ENCODE measurements at regions not wholly inside any gene's neighbourhood (a gene's known extent, or its start where the extent isn't known, plus 50 kb on each side); places are given as distances from the start of the nearest gene placed in this dataset.

DNA sequence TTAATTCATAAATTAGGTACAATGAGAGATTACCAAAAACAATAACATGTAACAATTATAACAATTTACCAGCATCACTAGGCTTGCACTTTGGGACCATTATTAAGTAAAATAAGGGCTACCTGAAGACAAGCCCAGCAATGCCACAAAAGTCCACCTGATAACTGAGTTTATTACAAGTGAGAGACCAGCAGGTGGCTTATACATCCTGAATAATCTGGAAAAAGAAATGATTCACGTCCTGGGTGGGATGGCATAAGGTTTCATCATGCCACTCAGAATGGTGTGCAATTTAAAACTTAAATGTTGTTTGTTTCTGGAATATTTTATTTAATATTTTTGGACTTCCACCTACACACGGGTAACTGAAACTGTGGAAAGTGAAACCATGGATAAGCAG, 1287.1 kb upstream of the GBE1 start:
- Mint-ChIP-seq H3K4me3 (ENCODE audit: unreplicated experiment) (no peak overlapping the region), H3K27ac (ENCODE audit: unreplicated experiment) (peak overlapping the region; percentile 17), H3K4me1 (ENCODE audit: low read depth) (peaks cover 3% of the 10 kb centered on the region), H3K27me3 (ENCODE audit: low read depth) (no peaks in the 10 kb centered on the region), H3K9me3 (ENCODE audit: low read depth) (no peaks in the 10 kb centered on the region), H3K36me3 (ENCODE audit: low read depth) (no peaks in the 10 kb centered on the region)
- DNase-seq (ENCODE audit: low spot score), result no peak
- TF ChIP-seq, protein P1, sequence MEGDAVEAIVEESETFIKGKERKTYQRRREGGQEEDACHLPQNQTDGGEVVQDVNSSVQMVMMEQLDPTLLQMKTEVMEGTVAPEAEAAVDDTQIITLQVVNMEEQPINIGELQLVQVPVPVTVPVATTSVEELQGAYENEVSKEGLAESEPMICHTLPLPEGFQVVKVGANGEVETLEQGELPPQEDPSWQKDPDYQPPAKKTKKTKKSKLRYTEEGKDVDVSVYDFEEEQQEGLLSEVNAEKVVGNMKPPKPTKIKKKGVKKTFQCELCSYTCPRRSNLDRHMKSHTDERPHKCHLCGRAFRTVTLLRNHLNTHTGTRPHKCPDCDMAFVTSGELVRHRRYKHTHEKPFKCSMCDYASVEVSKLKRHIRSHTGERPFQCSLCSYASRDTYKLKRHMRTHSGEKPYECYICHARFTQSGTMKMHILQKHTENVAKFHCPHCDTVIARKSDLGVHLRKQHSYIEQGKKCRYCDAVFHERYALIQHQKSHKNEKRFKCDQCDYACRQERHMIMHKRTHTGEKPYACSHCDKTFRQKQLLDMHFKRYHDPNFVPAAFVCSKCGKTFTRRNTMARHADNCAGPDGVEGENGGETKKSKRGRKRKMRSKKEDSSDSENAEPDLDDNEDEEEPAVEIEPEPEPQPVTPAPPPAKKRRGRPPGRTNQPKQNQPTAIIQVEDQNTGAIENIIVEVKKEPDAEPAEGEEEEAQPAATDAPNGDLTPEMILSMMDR (IDR thresholded peaks at IDR 0.05), result no peak

DNA sequence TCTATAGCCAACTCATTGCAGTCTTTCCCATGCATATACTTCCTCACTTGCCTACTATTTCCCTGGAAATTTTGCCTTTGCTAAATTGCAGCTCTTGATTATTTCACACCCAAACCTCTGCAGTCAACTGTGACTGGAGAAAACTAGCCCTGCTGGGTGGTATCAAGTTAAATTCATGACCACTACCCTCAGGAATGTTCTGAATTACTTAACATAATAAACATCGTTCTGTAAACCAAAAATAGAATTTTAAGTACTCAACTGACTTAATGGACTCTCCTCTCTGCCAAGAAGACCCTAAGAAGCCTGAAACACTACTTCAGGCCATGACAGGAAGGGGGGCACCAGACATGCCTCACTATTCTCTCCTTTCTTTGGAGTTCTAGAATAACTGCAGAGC, 1278.0 kb upstream of the GBE1 start:
- peak overlapping the region; percentile 95 for H3K27ac Mint-ChIP-seq (ENCODE audit: unreplicated experiment)
- H3K4me1 Mint-ChIP-seq (ENCODE audit: low read depth), result peaks cover 21% of the 10 kb centered on the region
- H3K27me3 Mint-ChIP-seq (ENCODE audit: low read depth), result no peaks in the 10 kb centered on the region
- H3K9me3 Mint-ChIP-seq (ENCODE audit: low read depth), result peaks cover 10% of the 10 kb centered on the region
- H3K4me3 Mint-ChIP-seq (ENCODE audit: unreplicated experiment), result no peak overlapping the region
- no peak for DNase-seq (ENCODE audit: low spot score)
- H3K36me3 Mint-ChIP-seq (ENCODE audit: low read depth), result peaks cover 2% of the 10 kb centered on the region
- TF ChIP-seq, protein P1 (IDR thresholded peaks at IDR 0.05), result no peak

DNA sequence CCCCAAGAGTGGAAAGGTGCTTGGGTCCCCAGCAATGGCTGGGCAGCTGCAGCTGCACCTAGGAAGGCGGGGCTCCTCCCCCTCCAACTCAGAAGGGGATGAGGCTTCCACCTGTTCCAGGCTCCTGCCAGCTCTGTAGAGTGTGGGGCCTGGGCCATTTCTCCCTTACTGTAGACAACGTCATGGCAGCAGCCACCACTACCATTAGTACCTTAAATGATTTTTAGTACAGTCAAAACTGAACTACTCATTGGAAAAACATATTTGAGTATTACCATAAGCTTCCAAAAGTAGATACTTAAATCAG, 1274.2 kb upstream of the GBE1 start:
- Mint-ChIP-seq H3K36me3 (ENCODE audit: low read depth) (peaks cover 2% of the 10 kb centered on the region), H3K9me3 (ENCODE audit: low read depth) (peaks cover 10% of the 10 kb centered on the region), H3K27me3 (ENCODE audit: low read depth) (no peaks in the 10 kb centered on the region), H3K27ac (ENCODE audit: unreplicated experiment) (no peak overlapping the region), H3K4me1 (ENCODE audit: low read depth) (peaks cover 32% of the 10 kb centered on the region), H3K4me3 (ENCODE audit: unreplicated experiment) (no peak overlapping the region)
- peak; percentile 51 for DNase-seq (ENCODE audit: low spot score)
- TF ChIP-seq, protein P1 (IDR thresholded peaks at IDR 0.05), result no peak

DNA sequence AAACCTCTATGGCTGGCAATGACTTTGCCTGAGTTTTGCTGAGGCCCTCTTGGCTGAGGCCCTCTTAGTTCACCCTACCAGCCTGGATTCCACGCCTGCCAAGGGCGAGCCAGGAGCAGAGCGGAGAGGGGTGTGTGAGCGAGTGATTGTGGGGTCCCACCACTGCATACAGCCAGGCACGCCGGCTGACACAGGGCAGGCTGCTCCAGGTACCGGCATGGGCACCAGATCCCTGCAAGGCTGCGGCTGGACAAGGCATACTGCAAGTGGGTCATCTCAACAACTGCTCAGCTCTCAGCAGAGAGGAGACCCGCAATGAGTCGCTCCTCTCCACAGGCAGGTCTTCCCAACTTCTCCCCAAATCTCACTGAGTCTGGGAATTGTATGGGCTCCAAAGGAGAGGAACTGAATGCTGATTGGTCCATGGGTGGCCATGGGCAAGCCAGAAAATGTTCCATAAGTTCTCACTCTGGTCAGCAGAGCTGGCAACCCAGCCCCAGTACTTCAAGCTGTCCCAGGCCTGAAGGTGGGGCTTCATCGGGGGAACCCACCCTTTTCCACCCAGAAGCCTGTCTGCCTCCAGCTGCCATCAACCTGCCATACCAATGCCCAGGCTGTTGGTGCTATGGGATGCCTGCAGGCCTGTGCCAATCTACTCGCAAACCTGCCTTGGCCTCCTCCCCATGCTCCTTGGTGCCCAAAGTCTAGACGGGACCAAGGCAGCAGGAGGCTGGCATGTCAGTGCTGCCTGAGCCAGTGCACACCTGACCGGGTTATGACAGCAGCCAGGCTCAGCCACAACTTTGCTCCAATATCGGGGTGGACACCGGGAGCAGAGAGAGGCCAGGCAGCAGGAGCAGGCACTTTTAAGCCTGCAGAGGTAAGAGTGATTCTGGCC, 1273.6 kb upstream of the GBE1 start:
- Mint-ChIP-seq H3K4me3 (ENCODE audit: unreplicated experiment) (no peak overlapping the region), H3K9me3 (ENCODE audit: low read depth) (peaks cover 7% of the 10 kb centered on the region), H3K4me1 (ENCODE audit: low read depth) (peaks cover 26% of the 10 kb centered on the region), H3K27me3 (ENCODE audit: low read depth) (no peaks in the 10 kb centered on the region), H3K27ac (ENCODE audit: unreplicated experiment) (no peak overlapping the region), H3K36me3 (ENCODE audit: low read depth) (peaks cover 2% of the 10 kb centered on the region)
- TF ChIP-seq, protein P1 (IDR thresholded peaks at IDR 0.05), result no peak
- peak; percentile 86 for DNase-seq (ENCODE audit: low spot score)

DNA sequence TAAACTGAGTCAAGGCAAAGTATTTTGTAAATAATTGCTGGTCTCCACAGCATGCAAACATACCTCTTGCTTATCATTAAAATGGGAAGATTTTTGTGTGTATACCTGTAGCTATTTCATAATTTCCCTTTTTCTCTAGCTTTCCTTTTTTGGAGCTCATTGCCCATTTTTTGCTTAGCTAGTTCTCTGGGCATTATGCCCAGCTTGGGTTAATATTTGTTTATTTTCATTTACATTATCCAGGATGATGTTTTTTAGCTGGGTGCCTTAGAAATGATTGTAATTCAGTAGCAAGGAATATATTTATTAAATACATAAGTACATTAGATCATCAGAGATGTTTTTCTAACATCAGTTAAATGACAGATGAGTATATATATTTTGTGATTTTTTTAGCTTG, 1271.7 kb upstream of the GBE1 start:
- H3K36me3 Mint-ChIP-seq (ENCODE audit: low read depth), result no peaks in the 10 kb centered on the region
- no peak overlapping the region for H3K4me3 Mint-ChIP-seq (ENCODE audit: unreplicated experiment)
- peaks cover 8% of the 10 kb centered on the region for H3K9me3 Mint-ChIP-seq (ENCODE audit: low read depth)
- TF ChIP-seq, protein P1 (IDR thresholded peaks at IDR 0.05), result no peak
- H3K4me1 Mint-ChIP-seq (ENCODE audit: low read depth), result peaks cover 16% of the 10 kb centered on the region
- DNase-seq (ENCODE audit: low spot score), result no peak
- peak overlapping the region; percentile 17 for H3K27ac Mint-ChIP-seq (ENCODE audit: unreplicated experiment)
- H3K27me3 Mint-ChIP-seq (ENCODE audit: low read depth), result no peaks in the 10 kb centered on the region
